HG03066 (cell line): ENCODE measurements at regions not wholly inside any gene's neighbourhood (a gene's known extent, or its start where the extent isn't known, plus 50 kb on each side); places are given as distances from the start of the nearest gene placed in this dataset.
"Not testable (repeated sequence)": the region's sequence is repeated elsewhere in the genome, so short reads cannot be mapped to it uniquely, and the experiment has no call there.

Experiments
- ATAC-seq: cut with Tn5 transposase; IDR thresholded peaks from one replicate; pipeline ENCODE4 v1.9.1; 2021; ENCODE audit warnings: low read depth; ENCODE audit not compliant: unreplicated experiment

- not testable (repeated sequence) for ATAC-seq
Observed at GRCh38 chr12:131310227-131310969, 356.7 kb downstream of the ADGRD1 start.

DNA sequence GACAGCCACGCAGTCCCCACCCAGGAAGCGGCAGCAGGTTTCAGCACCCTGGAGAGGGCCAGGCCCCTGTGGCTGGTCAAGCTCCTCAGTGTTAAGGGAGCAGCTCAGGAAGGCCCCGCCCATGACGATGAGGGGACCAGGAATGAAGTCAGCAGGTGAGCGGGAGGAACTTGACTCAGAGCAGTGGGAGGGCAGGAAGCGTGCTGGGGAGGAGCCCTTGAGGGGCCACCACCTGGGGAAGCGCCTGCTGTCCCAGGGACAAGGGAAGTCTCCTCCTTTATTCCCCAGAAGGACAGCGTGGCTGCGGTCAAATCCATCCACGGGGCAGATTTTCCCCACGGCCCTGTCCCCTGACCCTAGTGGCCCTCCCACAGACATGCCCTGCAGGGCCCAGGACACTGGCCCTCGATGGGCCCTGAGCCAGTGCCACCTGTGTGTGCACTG is 357.6 kb downstream of the ADGRD1 start:
- not testable (repeated sequence) for ATAC-seq

- no peak for ATAC-seq
Observed at GRCh38 chr12:131311764-131312163, 358.1 kb downstream of the ADGRD1 start.

- ATAC-seq: not testable (repeated sequence)
Observed at GRCh38 chr12:131312382-131312781, 358.7 kb downstream of the ADGRD1 start.

- no peak for ATAC-seq
Observed at GRCh38 chr12:131312793-131313545, 359.3 kb downstream of the ADGRD1 start.

DNA sequence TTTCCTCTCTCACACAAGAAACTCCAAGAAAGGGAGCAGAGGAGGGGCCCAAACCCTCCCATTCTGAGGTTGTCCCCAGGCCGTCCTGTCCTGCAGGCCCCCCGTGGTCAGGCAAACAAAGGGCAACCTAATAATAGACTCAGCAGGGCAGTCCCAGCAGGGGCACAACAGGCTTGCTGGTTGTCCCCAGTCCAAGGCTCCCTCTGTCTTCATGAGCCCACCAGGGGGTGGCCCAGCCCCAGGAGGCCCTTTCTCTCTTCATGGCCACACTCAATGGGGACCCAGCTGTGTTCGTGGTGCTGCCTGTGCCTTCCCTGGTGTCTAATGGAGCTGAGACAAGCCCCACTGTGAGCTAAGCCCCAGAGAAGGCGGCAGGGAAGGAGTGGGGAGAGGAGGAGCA is 359.9 kb downstream of the ADGRD1 start:
- ATAC-seq: no peak

DNA sequence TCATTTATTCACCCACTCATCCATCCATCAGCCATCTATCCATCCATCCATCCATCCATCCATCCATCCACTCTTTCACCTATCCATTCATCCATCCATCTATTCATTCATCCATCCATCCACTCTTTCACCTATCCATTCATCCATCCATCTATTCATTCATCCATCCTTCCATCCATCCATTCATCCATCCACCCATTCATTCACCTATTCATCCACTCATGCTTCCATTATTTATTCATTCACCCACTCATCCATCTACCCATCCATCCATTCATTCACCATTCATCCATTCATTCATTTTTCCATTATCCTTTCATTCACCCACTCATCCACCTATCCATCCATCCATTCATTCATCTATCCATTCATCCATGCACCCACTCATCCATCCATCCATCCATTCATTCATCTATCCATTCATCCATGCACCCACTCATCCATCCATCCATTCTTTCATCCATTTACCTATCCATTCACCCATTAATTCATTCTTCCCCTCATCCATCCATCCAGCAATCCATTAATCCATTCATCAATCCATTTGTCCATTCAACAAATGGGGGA is 360.9 kb downstream of the ADGRD1 start:
- no peak for ATAC-seq

GRCh38 chr12:131315601-131316000 is 361.9 kb downstream of the ADGRD1 start:
- ATAC-seq: no peak

DNA sequence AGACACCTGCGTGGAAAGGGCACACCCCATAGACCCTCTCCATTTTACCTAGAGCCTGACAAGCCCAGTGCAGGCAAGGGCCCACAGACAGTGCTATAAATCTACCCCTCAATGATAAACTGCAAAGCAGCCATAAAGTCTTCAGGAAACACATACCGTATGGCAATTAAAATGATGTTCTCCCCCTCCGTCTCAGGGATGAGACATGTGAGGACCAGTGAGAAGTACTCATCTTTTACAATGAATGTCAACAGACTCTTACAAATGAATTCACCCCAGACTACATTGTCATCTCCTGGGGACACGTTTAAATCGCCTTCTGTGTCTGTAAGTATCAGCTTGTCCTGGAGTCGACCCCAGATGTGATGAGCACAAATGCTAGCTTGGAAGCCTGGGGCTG is 362.7 kb downstream of the ADGRD1 start:
- ATAC-seq: no peak

DNA sequence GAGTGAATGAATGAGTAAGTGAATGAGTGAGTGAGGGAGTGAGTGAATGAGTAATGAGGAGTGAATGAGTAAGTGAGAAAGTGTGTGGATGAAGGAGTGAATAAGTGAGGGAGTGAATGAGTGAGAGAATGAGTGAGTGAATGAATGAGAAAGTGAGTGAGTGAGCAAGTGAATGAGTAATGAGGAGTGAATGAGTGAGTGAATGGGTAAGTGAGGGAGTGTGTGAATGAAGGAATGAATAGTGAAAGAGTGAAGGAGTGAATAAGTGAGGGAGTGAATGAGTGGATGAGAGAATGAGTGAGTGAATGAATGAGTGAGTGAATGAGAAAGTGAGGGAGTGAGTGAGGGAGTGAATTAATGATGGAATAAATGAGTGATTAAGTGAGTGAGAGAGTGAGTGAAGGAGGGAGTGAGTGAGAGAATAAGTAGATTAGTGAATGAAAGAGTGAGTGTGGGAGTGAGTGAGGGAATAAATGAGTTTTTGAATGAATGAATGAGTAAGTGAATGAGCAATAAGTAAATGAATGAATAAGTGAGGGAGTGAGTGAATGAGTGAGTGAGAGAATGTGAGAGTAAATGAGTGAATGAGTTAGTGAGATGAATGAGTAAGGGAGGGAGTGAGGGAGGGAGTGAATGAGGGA is 364.5 kb downstream of the ADGRD1 start:
- no peak for ATAC-seq

DNA sequence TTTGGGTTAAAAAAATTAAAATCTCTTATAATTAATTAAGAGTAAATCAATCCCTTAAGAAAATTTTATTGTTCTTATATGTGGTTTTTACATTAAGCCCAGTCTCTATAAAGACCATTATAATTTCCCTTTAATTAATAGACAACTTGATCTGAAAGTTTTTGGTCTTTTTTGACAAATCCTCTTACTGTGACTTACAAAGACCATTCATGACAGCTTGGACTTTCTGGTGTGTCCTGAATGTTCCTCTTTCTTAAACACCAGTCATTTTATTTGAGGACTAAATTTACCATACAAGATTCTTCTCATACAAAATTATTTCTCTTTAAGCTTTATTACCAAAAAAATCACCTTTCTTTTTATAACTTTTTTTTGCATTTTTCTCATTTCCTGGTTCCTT is 368.3 kb downstream of the ADGRD1 start:
- ATAC-seq: no peak

GRCh38 chr12:131322460-131322859 is 368.8 kb downstream of the ADGRD1 start:
- not testable (repeated sequence) for ATAC-seq

- ATAC-seq: no peak
Observed at GRCh38 chr12:131323879-131324278, 370.2 kb downstream of the ADGRD1 start.

- no peak for ATAC-seq
Observed at GRCh38 chr12:131327521-131328488, 374.1 kb downstream of the ADGRD1 start.

DNA sequence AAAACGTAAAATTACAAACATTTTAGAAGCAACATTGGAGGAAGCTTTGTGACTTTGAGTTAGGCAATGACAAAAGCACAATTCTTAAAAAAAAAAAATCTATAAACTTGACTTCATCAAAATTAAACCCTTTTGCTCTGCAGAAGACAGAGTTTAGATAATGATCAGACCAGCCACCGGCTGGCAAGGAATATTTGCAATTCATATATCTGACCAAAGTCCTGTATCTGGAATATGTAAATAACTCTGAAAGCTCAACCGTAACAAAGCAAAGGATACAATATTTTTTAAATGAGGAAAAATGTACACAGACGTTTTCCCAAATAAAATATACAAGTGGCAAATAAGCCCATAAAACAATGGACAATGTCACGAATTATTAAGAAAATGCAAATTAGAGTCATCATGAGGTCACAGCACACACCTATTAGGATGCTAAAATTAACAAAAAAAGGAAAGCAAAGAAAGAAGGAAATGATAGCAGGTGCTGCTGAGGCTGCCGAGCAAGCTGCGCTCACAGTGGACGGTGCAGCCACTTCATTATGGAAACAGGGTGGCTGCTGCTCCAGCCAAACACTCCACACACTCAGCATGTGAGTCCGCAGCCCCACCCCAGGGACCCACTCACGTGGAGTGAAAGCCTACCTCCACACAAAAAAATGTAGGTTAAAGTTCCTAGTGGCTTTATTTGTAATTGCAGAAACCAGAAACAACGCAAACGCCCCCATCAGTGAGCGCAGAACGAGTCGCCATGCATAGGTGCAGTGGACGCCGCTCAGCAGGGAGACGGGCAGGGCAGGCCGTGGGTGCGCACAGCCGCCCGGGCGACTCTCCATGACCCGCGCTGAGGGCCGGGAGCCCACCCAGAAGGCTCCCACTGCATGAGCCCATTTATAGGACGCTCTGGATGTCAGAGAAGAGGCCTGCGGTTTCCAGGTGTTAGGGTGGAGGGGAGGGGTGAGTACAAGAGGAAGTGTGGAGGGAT is 375.4 kb downstream of the ADGRD1 start:
- not testable (repeated sequence) for ATAC-seq

GRCh38 chr12:131330106-131330815 is 376.6 kb downstream of the ADGRD1 start:
- no peak for ATAC-seq

DNA sequence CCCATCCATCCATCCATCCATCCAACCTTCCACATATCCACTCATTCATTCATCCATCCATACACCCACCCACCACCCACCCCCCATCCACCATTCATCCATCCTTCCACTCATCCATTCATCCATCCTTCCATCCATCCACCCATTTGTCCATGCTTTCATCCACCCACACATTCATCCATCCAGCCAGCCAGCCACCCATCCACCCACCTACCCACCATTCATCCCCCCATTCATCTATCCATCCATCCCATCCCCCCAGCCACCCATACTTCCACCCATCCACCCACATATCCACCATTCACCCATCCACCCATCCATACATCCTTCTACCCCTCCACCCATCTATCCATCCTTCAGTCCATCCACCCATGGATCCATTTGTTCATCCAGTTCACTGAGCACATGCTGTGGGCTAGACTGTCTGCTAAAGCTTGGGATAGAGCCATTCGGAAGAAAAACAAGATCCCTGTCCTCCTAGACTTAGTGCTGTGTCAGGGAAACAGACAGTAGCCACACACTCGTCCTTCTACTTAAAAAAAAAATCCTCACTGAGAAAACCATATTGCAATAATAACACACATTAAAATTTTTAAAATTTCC is 377.5 kb downstream of the ADGRD1 start:
- no peak for ATAC-seq

DNA sequence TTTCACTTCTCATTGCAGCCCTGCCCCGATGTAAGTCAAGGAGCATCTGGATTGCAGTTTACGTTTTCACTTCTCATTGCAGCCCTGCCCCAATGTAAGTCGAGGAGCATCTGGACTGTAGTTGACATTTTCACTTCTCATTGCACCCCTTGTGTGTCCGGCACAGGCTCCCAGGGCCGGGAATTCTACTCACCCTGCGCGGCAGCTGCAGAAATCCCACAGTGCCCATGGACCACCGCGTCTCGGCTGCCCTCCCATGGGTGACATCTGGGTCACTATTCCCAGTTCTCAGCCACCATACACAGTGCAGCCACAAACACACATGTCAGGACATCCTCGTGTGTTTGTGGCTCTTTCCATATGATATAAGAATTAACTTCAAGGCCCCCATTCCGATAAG is 378.5 kb downstream of the ADGRD1 start:
- ATAC-seq: no peak
